ENCODE measurements at regions not wholly inside any gene's neighbourhood (a gene's known extent, or its start where the extent isn't known, plus 50 kb on each side); places are given as distances from the start of the nearest gene placed in this dataset.

DNA sequence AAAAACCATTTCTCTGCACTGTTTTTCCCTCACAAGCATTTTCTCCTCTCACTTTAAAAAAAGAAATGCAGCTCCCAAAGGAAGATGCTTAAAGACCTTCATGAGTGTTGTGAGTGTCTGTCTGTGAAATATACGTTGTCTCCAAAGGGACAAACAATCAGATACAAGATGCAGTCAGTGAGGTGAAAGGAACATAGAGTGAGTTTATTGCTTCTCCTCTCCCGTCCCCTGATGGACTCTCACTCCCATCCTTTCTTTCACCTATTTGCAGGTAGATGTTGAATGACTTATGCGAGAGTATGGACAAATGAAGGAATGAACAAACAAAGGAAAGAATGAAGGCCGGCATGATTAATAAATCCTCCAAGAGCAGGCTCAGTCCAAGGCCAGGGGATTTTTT lies 561.2 kb upstream of the DIPK2B start:
- TF ChIP-seq POLR2A (IDR thresholded peaks at IDR 0.05; ENCODE audit: low read depth, low read length) = no peak
- FAIRE-seq = no peak
- no peak for DNase-seq (ENCODE audit: insufficient read length, low spot score)

GRCh38 chrX:45760187-45760742 lies 559.6 kb upstream of the DIPK2B start:
- DNase-seq (ENCODE audit: insufficient read length, low spot score) (no peak), FAIRE-seq (no peak)
- no peak for TF ChIP-seq POLR2A (IDR thresholded peaks at IDR 0.05; ENCODE audit: low read depth, low read length)

DNA sequence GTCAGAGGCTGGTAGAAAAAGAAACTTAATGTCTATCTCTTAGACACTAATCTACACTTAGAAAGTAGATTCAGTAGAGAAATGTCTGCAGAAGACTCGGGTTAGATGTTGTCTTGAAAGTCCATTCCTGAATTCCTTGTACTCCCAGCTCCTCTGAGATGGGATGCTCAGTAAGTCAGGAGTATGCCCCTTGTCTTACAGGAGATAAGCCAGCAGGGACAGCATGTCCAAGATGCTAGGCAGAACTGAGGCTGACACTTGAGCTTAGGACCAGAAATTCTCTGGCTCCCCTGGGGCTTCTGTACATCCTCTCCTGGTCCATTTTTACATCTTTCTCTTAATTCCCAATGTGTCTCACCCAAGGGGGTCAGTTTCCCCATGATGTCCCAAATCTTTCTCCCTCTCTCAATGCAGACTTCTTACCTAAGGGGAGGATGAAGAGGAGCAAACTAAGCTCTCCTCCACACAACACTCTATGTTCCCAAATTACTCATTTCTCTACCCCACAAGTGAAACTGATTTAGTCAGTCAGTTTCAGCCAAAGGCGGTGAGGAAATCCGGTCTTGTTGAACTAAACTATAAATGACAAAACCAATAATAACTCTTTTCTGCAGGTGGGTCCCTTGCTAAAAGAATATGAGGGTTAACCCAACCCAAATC lies 558.2 kb upstream of the DIPK2B start:
- no peak for DNase-seq (ENCODE audit: insufficient read length, low spot score)

DNA sequence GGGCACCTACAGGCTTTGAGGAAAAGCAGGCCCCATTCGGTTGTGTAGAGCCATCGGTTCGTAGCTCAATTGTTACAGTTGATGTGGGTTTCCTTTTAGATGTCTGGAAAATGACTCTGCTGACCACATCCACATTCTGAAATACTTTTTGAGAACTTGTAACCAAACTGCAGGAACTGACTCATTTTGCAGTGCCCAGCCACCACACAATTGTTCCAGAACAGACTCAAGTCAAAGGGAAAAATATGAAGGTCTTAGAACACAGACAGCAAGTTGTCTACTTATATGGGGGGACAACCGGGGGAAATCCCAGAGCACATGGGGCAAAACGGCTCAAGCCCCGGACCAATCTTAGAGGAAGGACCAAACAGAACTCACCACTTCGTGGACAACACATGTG lies 557.6 kb upstream of the DIPK2B start:
- FAIRE-seq = no peak
- DNase-seq (ENCODE audit: insufficient read length, low spot score) = no peak
- TF ChIP-seq POLR2A (IDR thresholded peaks at IDR 0.05; ENCODE audit: low read depth, low read length) = no peak

More for the DNA sequence above, 558.2 kb upstream of the DIPK2B start:
- no peak for FAIRE-seq
- TF ChIP-seq POLR2A (IDR thresholded peaks at IDR 0.05; ENCODE audit: low read depth, low read length) = no peak

- no peak for TF ChIP-seq POLR2A (IDR thresholded peaks at IDR 0.05; ENCODE audit: low read depth, low read length)
- no peak for FAIRE-seq
- no peak for DNase-seq (ENCODE audit: insufficient read length, low spot score)
Measured at GRCh38 chrX:45757272-45757671, 556.6 kb upstream of the DIPK2B start.

DNA sequence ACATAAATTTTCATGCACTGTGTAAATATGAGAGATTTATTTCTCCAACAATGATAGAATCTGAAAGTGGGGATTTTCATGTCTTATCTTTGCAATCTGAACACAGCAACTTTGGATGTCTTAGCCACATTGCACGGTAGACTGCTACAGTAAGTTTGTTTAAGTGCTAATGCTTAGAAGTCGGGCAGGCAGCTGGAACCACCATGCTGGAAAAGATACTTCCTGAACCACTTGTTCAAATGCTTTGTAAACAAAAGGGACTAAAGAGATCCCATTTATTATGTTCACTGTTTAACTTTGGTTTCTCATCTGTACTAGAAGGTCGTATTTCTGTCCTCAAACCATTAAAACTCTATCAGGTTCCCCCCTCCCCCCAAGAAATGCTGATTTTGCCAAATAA lies 555.9 kb upstream of the DIPK2B start:
- DNase-seq (ENCODE audit: insufficient read length, low spot score) = no peak
- no peak for FAIRE-seq
- TF ChIP-seq POLR2A (IDR thresholded peaks at IDR 0.05; ENCODE audit: low read depth, low read length) = no peak

DNA sequence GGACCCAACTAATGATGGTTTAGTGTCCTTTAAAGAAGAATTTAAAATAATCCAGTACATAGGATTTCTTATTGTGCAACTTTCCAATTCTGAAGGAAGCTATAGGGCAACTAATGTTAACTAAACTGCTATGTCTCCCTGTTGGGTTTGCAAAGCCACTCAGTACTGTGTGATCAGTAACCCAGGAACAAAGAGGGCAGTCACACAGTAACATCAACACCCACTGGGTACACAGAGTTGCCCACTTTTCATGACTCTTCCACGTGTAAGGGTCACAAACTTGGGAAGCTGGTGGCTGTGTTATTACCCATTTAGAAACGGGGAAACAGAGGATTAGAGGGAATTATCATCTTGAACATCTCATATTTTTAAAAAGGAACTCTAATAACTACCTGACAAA lies 555.0 kb upstream of the DIPK2B start:
- TF ChIP-seq POLR2A (IDR thresholded peaks at IDR 0.05; ENCODE audit: low read depth, low read length) = no peak
- FAIRE-seq (no peak), DNase-seq (ENCODE audit: insufficient read length, low spot score) (no peak)

DNA sequence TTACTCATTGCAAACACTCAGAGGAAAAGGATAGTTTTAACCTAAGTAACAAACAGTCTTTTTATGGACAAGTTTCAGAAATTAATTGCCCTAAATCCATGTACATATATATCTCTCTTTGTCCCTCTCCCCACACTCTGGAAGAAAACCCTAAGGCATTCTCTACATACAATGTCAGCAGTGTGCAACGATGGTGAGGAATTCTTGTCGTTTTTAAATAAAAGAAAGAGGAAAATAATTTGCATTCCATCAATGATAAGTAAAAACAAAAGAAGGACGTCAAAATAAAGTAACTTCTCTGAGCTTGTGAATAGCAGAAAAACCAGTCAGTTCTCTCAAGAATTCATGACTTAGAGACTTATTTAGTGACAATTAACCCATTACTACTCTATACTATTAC lies 550.5 kb upstream of the DIPK2B start:
- FAIRE-seq = no peak
- TF ChIP-seq POLR2A (IDR thresholded peaks at IDR 0.05; ENCODE audit: low read depth, low read length) = no peak
- no peak for DNase-seq (ENCODE audit: insufficient read length, low spot score)

DNA sequence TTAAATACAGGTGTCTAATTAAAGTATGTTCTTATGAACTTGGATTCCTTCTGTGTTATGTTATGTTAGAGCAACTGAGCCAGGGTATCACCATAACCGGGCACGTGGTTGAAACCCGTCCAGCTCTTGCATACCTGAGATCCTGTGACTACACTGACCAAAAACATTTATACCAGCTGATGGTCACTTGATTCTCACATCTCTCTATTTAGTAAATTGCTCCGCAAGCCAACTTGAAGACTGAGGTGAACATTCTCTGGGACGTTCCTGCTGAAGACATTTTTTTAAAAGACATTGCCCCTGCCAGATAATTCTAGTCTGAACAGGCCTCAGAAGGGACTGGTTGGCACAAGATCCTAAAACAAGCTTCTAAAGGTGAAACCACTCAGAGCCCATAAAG lies 550.0 kb upstream of the DIPK2B start:
- FAIRE-seq (no peak), DNase-seq (ENCODE audit: insufficient read length, low spot score) (no peak)
- no peak for TF ChIP-seq POLR2A (IDR thresholded peaks at IDR 0.05; ENCODE audit: low read depth, low read length)

- DNase-seq (ENCODE audit: insufficient read length, low spot score) = no peak
- no peak for TF ChIP-seq POLR2A (IDR thresholded peaks at IDR 0.05; ENCODE audit: low read depth, low read length)
Measured at GRCh38 chrX:45749375-45749774, 548.7 kb upstream of the DIPK2B start.

DNA sequence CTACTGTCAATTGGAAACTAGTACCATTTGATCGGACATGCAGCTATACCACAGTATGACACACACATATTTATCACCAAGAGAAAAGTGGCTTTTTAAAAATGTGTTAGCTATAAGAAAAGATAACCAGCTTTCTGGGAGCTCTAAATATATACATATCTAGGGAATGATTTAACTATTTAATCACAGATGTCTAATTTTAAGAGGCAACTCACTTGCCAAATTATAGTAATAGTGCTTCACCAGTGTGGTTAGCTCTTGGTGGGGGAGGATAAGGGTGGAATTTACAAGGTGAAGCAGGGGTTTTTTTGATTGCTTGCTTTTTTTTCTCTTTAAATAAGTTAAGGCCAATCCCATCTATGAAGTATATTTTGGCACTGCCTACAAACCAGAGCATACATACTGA lies 547.7 kb upstream of the DIPK2B start:
- DNase-seq (ENCODE audit: insufficient read length, low spot score) = no peak
- no peak for FAIRE-seq
- TF ChIP-seq POLR2A (IDR thresholded peaks at IDR 0.05; ENCODE audit: low read depth, low read length) = no peak

More at GRCh38 chrX:45749375-45749774, 548.7 kb upstream of the DIPK2B start:
- no peak for FAIRE-seq

GRCh38 chrX:45747905-45748304 lies 547.2 kb upstream of the DIPK2B start:
- DNase-seq (ENCODE audit: insufficient read length, low spot score) (no peak), FAIRE-seq (no peak)
- no peak for TF ChIP-seq POLR2A (IDR thresholded peaks at IDR 0.05; ENCODE audit: low read depth, low read length)

DNA sequence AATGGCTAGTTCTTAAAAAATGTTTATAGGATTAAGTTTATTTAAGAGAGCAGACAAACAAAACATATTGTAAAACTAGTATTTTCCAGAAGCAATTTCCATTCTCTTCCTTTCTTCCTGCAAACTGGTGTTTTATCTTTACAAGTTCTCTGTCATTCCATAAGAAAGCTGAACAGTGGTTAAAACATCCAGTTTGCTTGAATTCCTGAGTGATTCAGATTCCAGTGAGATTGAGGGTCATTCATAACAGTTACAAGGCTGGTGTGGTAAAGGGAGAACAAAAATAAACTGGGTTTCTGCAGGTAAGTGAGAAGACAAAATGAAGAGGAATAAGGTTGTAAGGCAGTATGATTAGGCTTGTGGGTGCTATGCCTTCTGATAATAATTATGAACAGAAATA lies 544.8 kb upstream of the DIPK2B start:
- no peak for FAIRE-seq
- no peak for TF ChIP-seq POLR2A (IDR thresholded peaks at IDR 0.05; ENCODE audit: low read depth, low read length)
- no peak for DNase-seq (ENCODE audit: insufficient read length, low spot score)

GRCh38 chrX:45743906-45744625 lies 543.4 kb upstream of the DIPK2B start:
- no peak for DNase-seq (ENCODE audit: insufficient read length, low spot score)
- TF ChIP-seq POLR2A (IDR thresholded peaks at IDR 0.05; ENCODE audit: low read depth, low read length) = no peak
- no peak for FAIRE-seq

GRCh38 chrX:45743081-45743533 lies 542.4 kb upstream of the DIPK2B start:
- FAIRE-seq (no peak), DNase-seq (ENCODE audit: insufficient read length, low spot score) (no peak)
- no peak for TF ChIP-seq POLR2A (IDR thresholded peaks at IDR 0.05; ENCODE audit: low read depth, low read length)

Measured in H54 (cell line).